NCI-H1105 treated with DMSO at 0.1 percent for 48 hours (cell line): ENCODE measurements at regions not wholly inside any gene's neighbourhood (a gene's known extent, or its start where the extent isn't known, plus 50 kb on each side); places are given as distances from the start of the nearest gene placed in this dataset.

Experiments used
- DNase-seq: peaks from one replicate; lab custom pipeline; 2025; lab: John Stamatoyannopoulos, UW

- DNase-seq, result no peak
Measured at GRCh38 chr18:34592961-34593382, 117.1 kb upstream of the DTNA start.

GRCh38 chr18:34594266-34594665, 115.8 kb upstream of the DTNA start:
- no peak for DNase-seq

GRCh38 chr18:34595690-34596089, 114.4 kb upstream of the DTNA start:
- peak; percentile 59 for DNase-seq

GRCh38 chr18:34598120-34598635, 111.9 kb upstream of the DTNA start:
- no peak for DNase-seq

GRCh38 chr18:34600158-34600557, 109.9 kb upstream of the DTNA start:
- no peak for DNase-seq

- no peak for DNase-seq
Measured at GRCh38 chr18:34600874-34601656, 109.0 kb upstream of the DTNA start.

GRCh38 chr18:34604591-34604990, 105.5 kb upstream of the DTNA start:
- DNase-seq, result no peak

GRCh38 chr18:34606851-34607250, 103.2 kb upstream of the DTNA start:
- no peak for DNase-seq

- no peak for DNase-seq
Measured at GRCh38 chr18:34608064-34608463, 102.0 kb upstream of the DTNA start.

GRCh38 chr18:34609986-34610648, 100.0 kb upstream of the DTNA start:
- DNase-seq, result no peak

- DNase-seq, result no peak
Measured at GRCh38 chr18:34611904-34612303, 98.2 kb upstream of the DTNA start.

GRCh38 chr18:34620258-34620861, 89.7 kb upstream of the DTNA start:
- no peak for DNase-seq

GRCh38 chr18:34623557-34623956, 86.5 kb upstream of the DTNA start:
- no peak for DNase-seq

GRCh38 chr18:34624551-34624950, 85.5 kb upstream of the DTNA start:
- peak; percentile 66 for DNase-seq

- no peak for DNase-seq
Measured at GRCh38 chr18:34626404-34627136, 83.5 kb upstream of the DTNA start.

- DNase-seq, result no peak
Measured at GRCh38 chr18:34627137-34627920, 82.8 kb upstream of the DTNA start.

GRCh38 chr18:34631093-34631966, 78.8 kb upstream of the DTNA start:
- peak; percentile 83 for DNase-seq

GRCh38 chr18:34632321-34632720, 77.8 kb upstream of the DTNA start:
- DNase-seq, result no peak

- no peak for DNase-seq
Measured at GRCh38 chr18:34633368-34633767, 76.7 kb upstream of the DTNA start.

GRCh38 chr18:34637094-34637801, 72.8 kb upstream of the DTNA start:
- DNase-seq, result peak; percentile 83
